ENCODE measurements at regions not wholly inside any gene's neighbourhood (a gene's known extent, or its start where the extent isn't known, plus 50 kb on each side); places are given as distances from the start of the nearest gene placed in this dataset.

GRCh38 chr2:7740114-7740513, 822.9 kb downstream of the RNF144A start:
- BruUV-seq (replicated peaks), result no TSS peak
- ATAC-seq, result no peak
- intact Hi-C loops (cut with micrococcal nuclease) (no loop called here), in situ Hi-C loops (cut with MboI) (no loop called here)
- Histone ChIP-seq H4K20me1 (replicated peaks; ENCODE audit: control insufficient read depth, insufficient read depth, low read length) (no peaks in the 10 kb centered on the region; the same call in 1 of the 2 replicates), H3K36me3 (ENCODE audit: control insufficient read depth, insufficient read depth, low read length) (no peaks in the 10 kb centered on the region), H3K79me2 (ENCODE audit: control insufficient read depth, insufficient read depth, low read length) (no peaks in the 10 kb centered on the region), H3K9ac (ENCODE audit: insufficient read depth in 1 of 2, low read depth in 2 of 2, low read length in 2 of 2) (no peak overlapping the region), H3K9me3 (replicated peaks; ENCODE audit: control insufficient read depth, insufficient read depth, low read depth, low read length) (no peaks in the 10 kb centered on the region), H3K4me2 (ENCODE audit: insufficient read depth, low read length) (no peak overlapping the region), H3K27me3 (ENCODE audit: control insufficient read depth in 2 of 2, insufficient read depth in 2 of 2, low read length in 2 of 2) (no peaks in the 10 kb centered on the region), H3K4me1 (replicated peaks in 1 of 2; ENCODE audit: control insufficient read depth in 2 of 2, insufficient read depth in 2 of 2, low read length in 2 of 2) (no peaks in the 10 kb centered on the region), H3K4me3 (no peak overlapping the region), H2AFZ (ENCODE audit: low read depth, low read length) (no peak overlapping the region), H3K27ac (ENCODE audit: extremely low read depth, low read depth, low read length) (no peak overlapping the region), H3K9me1 (ENCODE audit: control insufficient read depth, insufficient read depth, low read length) (no peaks in the 10 kb centered on the region)
- ChIA-PET POLR2A (interaction anchor here (0.7 kb wide), 1 partner anchor 13 kb away, joined by 3 read pairs; no protein-coding TSS in a partner anchor), CTCF (ENCODE audit: low intra/inter-chr PET ratio) (no interaction called here)
- FAIRE-seq, result no peak
- WGBS (ENCODE audit: insufficient coverage, low coverage, missing lambda C conversion rate), result 0% methylated on average over 2 of the region's 2 CpGs
- no peak for DNase-seq (ENCODE audit: extremely low read depth in 1 of 4, low spot score in 3 of 4)
- TF ChIP-seq, protein P1, sequence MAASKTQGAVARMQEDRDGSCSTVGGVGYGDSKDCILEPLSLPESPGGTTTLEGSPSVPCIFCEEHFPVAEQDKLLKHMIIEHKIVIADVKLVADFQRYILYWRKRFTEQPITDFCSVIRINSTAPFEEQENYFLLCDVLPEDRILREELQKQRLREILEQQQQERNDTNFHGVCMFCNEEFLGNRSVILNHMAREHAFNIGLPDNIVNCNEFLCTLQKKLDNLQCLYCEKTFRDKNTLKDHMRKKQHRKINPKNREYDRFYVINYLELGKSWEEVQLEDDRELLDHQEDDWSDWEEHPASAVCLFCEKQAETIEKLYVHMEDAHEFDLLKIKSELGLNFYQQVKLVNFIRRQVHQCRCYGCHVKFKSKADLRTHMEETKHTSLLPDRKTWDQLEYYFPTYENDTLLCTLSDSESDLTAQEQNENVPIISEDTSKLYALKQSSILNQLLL (CRISPR knock-in tag; IDR thresholded peaks at IDR 0.05; ENCODE audit: borderline replicate concordance), result no peak
- TF ChIP-seq ZSCAN29 (IDR thresholded peaks at IDR 0.05) (no peak), ATF1 (CRISPR knock-in tag; IDR thresholded peaks at IDR 0.05) (no peak), ATF1 (tag; IDR thresholded peaks at IDR 0.05) (no peak), CCNT2 (IDR thresholded peaks at IDR 0.05; ENCODE audit: borderline replicate concordance, extremely low read depth, insufficient read length, low read depth, low read length) (no peak)

- 0% methylated on average over 3 of the region's 3 CpGs for WGBS (ENCODE audit: insufficient coverage, low coverage, missing lambda C conversion rate)
- Histone ChIP-seq H3K27me3 (ENCODE audit: control insufficient read depth in 2 of 2, insufficient read depth in 2 of 2, low read length in 2 of 2) (no peaks in the 10 kb centered on the region), H3K79me2 (ENCODE audit: control insufficient read depth, insufficient read depth, low read length) (no peaks in the 10 kb centered on the region), H3K36me3 (ENCODE audit: control insufficient read depth, insufficient read depth, low read length) (no peaks in the 10 kb centered on the region), H3K9me3 (replicated peaks; ENCODE audit: control insufficient read depth, insufficient read depth, low read depth, low read length) (no peaks in the 10 kb centered on the region), H3K9me1 (ENCODE audit: control insufficient read depth, insufficient read depth, low read length) (no peaks in the 10 kb centered on the region), H2AFZ (ENCODE audit: low read depth, low read length) (no peak overlapping the region), H3K9ac (ENCODE audit: insufficient read depth in 1 of 2, low read depth in 2 of 2, low read length in 2 of 2) (no peak overlapping the region), H3K4me3 (no peak overlapping the region), H3K4me1 (replicated peaks in 1 of 2; ENCODE audit: control insufficient read depth in 2 of 2, insufficient read depth in 2 of 2, low read length in 2 of 2) (no peaks in the 10 kb centered on the region), H3K4me2 (ENCODE audit: insufficient read depth, low read length) (no peak overlapping the region), H3K27ac (ENCODE audit: extremely low read depth, low read depth, low read length) (no peak overlapping the region), H4K20me1 (replicated peaks; ENCODE audit: control insufficient read depth, insufficient read depth, low read length) (no peaks in the 10 kb centered on the region)
- no peak for DNase-seq (ENCODE audit: extremely low read depth in 1 of 4, low spot score in 3 of 4)
- no TSS peak for BruUV-seq (replicated peaks)
- POLR2A ChIA-PET, result no interaction called here
- CTCF ChIA-PET (ENCODE audit: low intra/inter-chr PET ratio), result no interaction called here
- no peak for FAIRE-seq
- in situ Hi-C loops (cut with MboI) (no loop called here), intact Hi-C loops (cut with micrococcal nuclease) (no loop called here)
- ATAC-seq, result no peak
- TF ChIP-seq, protein P2, sequence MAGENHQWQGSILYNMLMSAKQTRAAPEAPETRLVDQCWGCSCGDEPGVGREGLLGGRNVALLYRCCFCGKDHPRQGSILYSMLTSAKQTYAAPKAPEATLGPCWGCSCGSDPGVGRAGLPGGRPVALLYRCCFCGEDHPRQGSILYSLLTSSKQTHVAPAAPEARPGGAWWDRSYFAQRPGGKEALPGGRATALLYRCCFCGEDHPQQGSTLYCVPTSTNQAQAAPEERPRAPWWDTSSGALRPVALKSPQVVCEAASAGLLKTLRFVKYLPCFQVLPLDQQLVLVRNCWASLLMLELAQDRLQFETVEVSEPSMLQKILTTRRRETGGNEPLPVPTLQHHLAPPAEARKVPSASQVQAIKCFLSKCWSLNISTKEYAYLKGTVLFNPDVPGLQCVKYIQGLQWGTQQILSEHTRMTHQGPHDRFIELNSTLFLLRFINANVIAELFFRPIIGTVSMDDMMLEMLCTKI (IDR thresholded peaks at IDR 0.05; ENCODE audit: partially characterized antibody), result no peak
- TF ChIP-seq FOXM1 (IDR thresholded peaks at IDR 0.05; ENCODE audit: low read depth), result no peak
- no peak for TF ChIP-seq FOXM1 (CRISPR knock-in tag; IDR thresholded peaks at IDR 0.05; ENCODE audit: low read depth)
- TF ChIP-seq MCM2 (IDR thresholded peaks at IDR 0.05; ENCODE audit: low read depth), result no peak
- no peak for TF ChIP-seq ASH1L (IDR thresholded peaks at IDR 0.05; ENCODE audit: borderline replicate concordance, low read depth, partially characterized antibody)
- TF ChIP-seq ATF4 (CRISPR knock-in tag; IDR thresholded peaks at IDR 0.05), result no peak
- TF ChIP-seq ZNF431 (CRISPR knock-in tag; IDR thresholded peaks at IDR 0.05), result no peak
- no peak for TF ChIP-seq HIVEP1 (CRISPR knock-in tag; IDR thresholded peaks at IDR 0.05)
- TF ChIP-seq SIRT6 (IDR thresholded peaks at IDR 0.05; ENCODE audit: low read depth, low read length), result no peak
- TF ChIP-seq FOXA1 (IDR thresholded peaks at IDR 0.05; ENCODE audit: borderline replicate concordance), result no peak
These were observed 825.1 kb downstream of the RNF144A start for GRCh38 chr2:7742301-7742700.

Data from K562 (cell line).